ENCODE measurements at regions not wholly inside any gene's neighbourhood (a gene's known extent, or its start where the extent isn't known, plus 50 kb on each side); places are given as distances from the start of the nearest gene placed in this dataset.

DNA sequence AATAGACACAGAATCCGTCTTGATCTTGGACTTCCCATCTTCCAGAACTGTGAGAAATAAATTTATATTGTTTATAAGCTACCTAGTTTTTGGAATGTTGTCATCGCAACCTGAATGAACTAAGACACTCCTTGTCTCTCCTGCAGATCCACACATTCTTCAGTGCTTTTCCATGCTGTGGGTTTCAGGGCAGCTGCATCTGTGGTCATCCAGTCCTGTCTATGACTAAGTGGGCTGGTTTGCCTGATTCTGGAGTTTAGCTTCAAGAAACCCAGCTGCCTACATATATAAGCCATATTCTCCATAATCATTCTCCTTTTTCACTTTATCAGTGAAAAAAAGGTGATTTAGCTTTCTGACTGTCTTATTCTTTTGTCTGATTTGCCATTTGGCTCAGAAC lies 170.3 kb upstream of the KIT start:
- Histone ChIP-seq H4K5ac (ENCODE audit: insufficient read length, low read depth, low read length) (no peak overlapping the region), H3K9me3 (ENCODE audit: insufficient read depth in 2 of 2, low read depth in 1 of 2, low read length in 1 of 2) (no peaks in the 10 kb centered on the region), H2BK20ac (ENCODE audit: low read length) (no peak overlapping the region), H3K18ac (ENCODE audit: extremely low read depth, low read length) (no peak overlapping the region), H2AFZ (ENCODE audit: low read length) (no peak overlapping the region), H3K36me3 (ENCODE audit: control insufficient read depth in 2 of 4, insufficient read depth in 4 of 4, low read length in 3 of 4) (no peaks in the 10 kb centered on the region), H3K4me2 (ENCODE audit: insufficient read depth in 1 of 2, low read depth in 2 of 2, low read length in 2 of 2) (no peak overlapping the region), H4K20me1 (replicated peaks in 1 of 2; ENCODE audit: control insufficient read depth in 1 of 2, insufficient read depth in 2 of 2, low read length in 2 of 2) (no peaks in the 10 kb centered on the region), H4K91ac (replicated peaks; ENCODE audit: insufficient read length, low read length) (no peak overlapping the region), H3K14ac (ENCODE audit: insufficient read length) (no peak overlapping the region), H3K56ac (replicated peaks; ENCODE audit: insufficient read length, low read depth, low read length) (no peak overlapping the region), H2BK5ac (ENCODE audit: low read depth, low read length) (no peak overlapping the region), H3K79me1 (ENCODE audit: low read depth, low read length) (no peaks in the 10 kb centered on the region), H3K27me3 (replicated peaks in 1 of 4; ENCODE audit: control insufficient read depth in 3 of 4, extremely low read depth in 1 of 4, insufficient read depth in 3 of 4, low read length in 3 of 4) (no peaks in the 10 kb centered on the region), H3K23me2 (ENCODE audit: low read depth, low read length) (no peaks in the 10 kb centered on the region), H3K9ac (replicated peaks in 1 of 4; ENCODE audit: extremely low read depth in 1 of 4, low read depth in 3 of 4, low read length in 3 of 4) (no peak overlapping the region), H3K23ac (ENCODE audit: insufficient read length) (no peak overlapping the region), H3K4me3 (ENCODE audit: extremely low read depth in 1 of 4, insufficient read depth in 2 of 4, low read depth in 3 of 4, low read length in 4 of 4) (no peak overlapping the region), H2AK5ac (ENCODE audit: low read depth, low read length) (no peak overlapping the region), H2BK15ac (ENCODE audit: low read length) (no peak overlapping the region), H2BK120ac (replicated peaks; ENCODE audit: low read depth, low read length) (no peak overlapping the region), H4K8ac (ENCODE audit: extremely low read depth, insufficient read depth, low read length) (no peak overlapping the region), H2BK12ac (ENCODE audit: low read depth, low read length) (no peak overlapping the region), H3K4me1 (replicated peaks in 1 of 4; ENCODE audit: control insufficient read depth in 3 of 4, insufficient read depth in 4 of 4, low read length in 3 of 4) (no peaks in the 10 kb centered on the region), H3K4ac (replicated peaks; ENCODE audit: insufficient read length, low read depth, low read length) (no peak overlapping the region), H3K27ac (ENCODE audit: low read depth, low read length) (no peak overlapping the region), H3K79me2 (ENCODE audit: control insufficient read depth in 1 of 2, insufficient read depth in 2 of 2, low read length in 2 of 2) (no peaks in the 10 kb centered on the region)
- 94% methylated on average over 2 of the region's 2 CpGs; no CpG with 5 or more reads in 1 of the 2 experiments for WGBS, 2 experiments (ENCODE audit: extremely low coverage in 1 of 2, insufficient coverage in 1 of 2, insufficient read length in 1 of 2, insufficient replicate concordance in 2 of 2, low coverage in 1 of 2, low lambda C conversion rate in 2 of 2, missing lambda C conversion rate in 1 of 2)
- CTCF ChIA-PET (ENCODE audit: partially characterized antibody) = no interaction called here
- no peak for DNase-seq (ENCODE audit: low read depth in 1 of 2, low spot score in 2 of 2)
- TF ChIP-seq NRF1 (IDR thresholded peaks at IDR 0.05; ENCODE audit: low read depth, low read length) = no peak
- no peak for TF ChIP-seq CBX8 (IDR thresholded peaks at IDR 0.05; ENCODE audit: borderline replicate concordance, low read depth, low read length)
- TF ChIP-seq RAD21 (IDR thresholded peaks at IDR 0.05 in 1 of 2, conservative IDR thresholded peaks at IDR 0.05 in 1 of 2; ENCODE audit: low read depth in 2 of 2, low read length in 2 of 2) = no peak
- TF ChIP-seq POU5F1 (IDR thresholded peaks at IDR 0.05; ENCODE audit: low read depth, low read length) = no peak
- TF ChIP-seq ASH2L (IDR thresholded peaks at IDR 0.05; ENCODE audit: low read length) = no peak
- TF ChIP-seq PHF8 (conservative IDR thresholded peaks at IDR 0.05; ENCODE audit: low read depth, low read length) = no peak
- no peak for FAIRE-seq
- POLR2A ChIA-PET (ENCODE audit: partially characterized antibody) = no interaction called here
